Small intestine (tissue), 7 donors: ENCODE measurements at regions not wholly inside any gene's neighbourhood (a gene's known extent, or its start where the extent isn't known, plus 50 kb on each side); places are given as distances from the start of the nearest gene placed in this dataset.
"Not testable (repeated sequence)": the region's sequence is repeated elsewhere in the genome, so short reads cannot be mapped to it uniquely, and the experiment has no call there.

Experiments used
- DNase-seq, 2 donors: peaks; one replicate each; pipeline versions ENCODE4 v3.0.0 to v3.0.0-alpha.2; 2013
- FAIRE-seq: peaks from 2 replicates; lab custom pipeline; 2012; peaks lifted over from hg19 to GRCh38; lab: Jason Lieb, UNC
- H3K27ac ChIP-seq, 3 donors: one replicate each; pipeline ENCODE4 v1.5.1; 2013; ENCODE audit warnings: low read length in 2 of 3, mild to moderate bottlenecking in 2 of 3, control low read depth in 1 of 3, inconsistent platforms in 1 of 3, low read depth in 1 of 3, moderate library complexity in 1 of 3
- H3K27me3 ChIP-seq, 3 donors: one replicate each; pipeline ENCODE4 v1.6.1; 2013; ENCODE audit warnings: low read length in 3 of 3, inconsistent platforms in 1 of 3; ENCODE audit not compliant: control insufficient read depth in 3 of 3, insufficient read depth in 3 of 3
- H3K36me3 ChIP-seq, 3 donors: one replicate each; pipeline ENCODE4 v1.6.1; 2013; ENCODE audit warnings: low read length in 3 of 3, inconsistent platforms in 1 of 3, low read depth in 1 of 3, mild to moderate bottlenecking in 1 of 3, moderate library complexity in 1 of 3; ENCODE audit not compliant: control insufficient read depth in 3 of 3, insufficient read depth in 2 of 3
- H3K4me1 ChIP-seq, 3 donors: one replicate each; pipeline ENCODE4 v1.6.1; 2013; ENCODE audit warnings: low read length in 2 of 3, inconsistent platforms in 1 of 3, low read depth in 1 of 3, mild to moderate bottlenecking in 1 of 3, moderate library complexity in 1 of 3; ENCODE audit not compliant: control insufficient read depth in 3 of 3, insufficient read depth in 2 of 3
- H3K4me3 ChIP-seq, 3 donors: one replicate each; pipeline ENCODE4 v1.5.1; 2013; ENCODE audit warnings: low read length in 3 of 3, control low read depth in 1 of 3, inconsistent platforms in 1 of 3, low read depth in 1 of 3, mild to moderate bottlenecking in 1 of 3, moderate library complexity in 1 of 3
- H3K9me3 ChIP-seq, 2 donors: one replicate each; pipeline ENCODE4 v1.6.1; 2013; ENCODE audit warnings: low read depth in 1 of 2, low read length in 1 of 2; ENCODE audit not compliant: control insufficient read depth in 2 of 2, insufficient read depth in 1 of 2
- WGBS, 3 donors: extraction: QIAGEN DNeasy Blood & Tissue Kit; methylation state at CpG; one replicate each; pipeline ENCODE4 v1.1.7; 2013; 5-methylcytosine and 5-hydroxymethylcytosine counted together
- donor health status: healthy with polysubstance abuse.
- donor health status: control.
- donor health status: control.
- donor health status: Bipolar disorder and iron deficiency.
- donor health status: healthy.

GRCh38 chr14:104403421-104404220, 175.9 kb upstream of the C14orf180 start:
- DNase-seq, result no peak
- WGBS, 3 donors, result 82 to 86% (median 84%) methylated on average over 11 of the region's 11 CpGs
- FAIRE-seq, result no peak
- no peak overlapping the region for H3K27ac ChIP-seq
- no peak overlapping the region for H3K4me3 ChIP-seq
- H3K4me1 ChIP-seq, result no peaks in the 10 kb centered on the region
- peaks cover 0 to 3% (median 0%) of the 10 kb centered on the region in 3 donors for H3K27me3 ChIP-seq
- no peaks in the 10 kb centered on the region for H3K36me3 ChIP-seq
- peaks cover 0 to 15% of the 10 kb centered on the region in 2 donors for H3K9me3 ChIP-seq

GRCh38 chr14:104404922-104405321, 174.6 kb upstream of the C14orf180 start:
- no peak for FAIRE-seq
- H3K27me3 ChIP-seq, result peaks cover 0 to 3% (median 0%) of the 10 kb centered on the region in 3 donors

GRCh38 chr14:104405360-104406226, 174.0 kb upstream of the C14orf180 start:
- Histone ChIP-seq H3K4me1 (no peaks in the 10 kb centered on the region), H3K4me3 (no peak overlapping the region), H3K36me3 (no peaks in the 10 kb centered on the region), H3K27me3 (peaks cover 0 to 3% (median 0%) of the 10 kb centered on the region in 3 donors), H3K9me3 (peaks cover 2 to 6% of the 10 kb centered on the region in 2 donors), H3K27ac (no peak overlapping the region)
- FAIRE-seq, result no peak
- 68 to 71% (median 71%) methylated on average over 9 of the region's 9 CpGs for WGBS, 3 donors
- no peak for DNase-seq

More at GRCh38 chr14:104404922-104405321, 174.6 kb upstream of the C14orf180 start:
- WGBS, 3 donors, result 74 to 81% (median 77%) methylated on average over 7 of the region's 7 CpGs
- no peak for DNase-seq
- no peak overlapping the region for H3K27ac ChIP-seq
- no peaks in the 10 kb centered on the region for H3K36me3 ChIP-seq
- peaks cover 2 to 6% of the 10 kb centered on the region in 2 donors for H3K9me3 ChIP-seq
- H3K4me3 ChIP-seq, result no peak overlapping the region
- no peaks in the 10 kb centered on the region for H3K4me1 ChIP-seq

- DNase-seq, result no peak
- Histone ChIP-seq H3K27me3 (peaks cover 0 to 3% (median 0%) of the 10 kb centered on the region in 3 donors), H3K27ac (no peak overlapping the region), H3K36me3 (no peaks in the 10 kb centered on the region), H3K4me1 (no peaks in the 10 kb centered on the region), H3K9me3 (peaks cover 2 to 6% of the 10 kb centered on the region in 2 donors), H3K4me3 (no peak overlapping the region)
- 68 to 82% (median 70%) methylated on average over 5 of the region's 5 CpGs for WGBS, 3 donors
- no peak for FAIRE-seq
Observed at GRCh38 chr14:104406831-104407230, 172.7 kb upstream of the C14orf180 start.

- Histone ChIP-seq H3K4me1 (no peaks in the 10 kb centered on the region), H3K27ac (no peak overlapping the region), H3K4me3 (no peak overlapping the region), H3K36me3 (no peaks in the 10 kb centered on the region), H3K9me3 (no peaks in the 10 kb centered on the region), H3K27me3 (no peaks in the 10 kb centered on the region)
- FAIRE-seq, result no peak
- DNase-seq, result no peak
- 59 to 63% (median 60%) methylated on average over 1 of the region's 1 CpG for WGBS, 3 donors
Observed at GRCh38 chr14:104416383-104416782, 163.2 kb upstream of the C14orf180 start.

- no peaks in the 10 kb centered on the region for H3K27me3 ChIP-seq
- H3K4me3 ChIP-seq, result no peak overlapping the region
- no peaks in the 10 kb centered on the region for H3K9me3 ChIP-seq
- DNase-seq (no peak), FAIRE-seq (no peak)
- no peak overlapping the region for H3K27ac ChIP-seq
- H3K4me1 ChIP-seq, result peaks cover 0 to 4% (median 0%) of the 10 kb centered on the region in 3 donors
- no peaks in the 10 kb centered on the region for H3K36me3 ChIP-seq
- WGBS, 3 donors, result 42 to 59% (median 53%) methylated on average over 6 of the region's 6 CpGs
Observed at GRCh38 chr14:104419865-104420505, 159.6 kb upstream of the C14orf180 start.

GRCh38 chr14:104420523-104420922, 159.0 kb upstream of the C14orf180 start:
- DNase-seq, H3K9me3 ChIP-seq, FAIRE-seq, H3K4me1 ChIP-seq, H3K27me3 ChIP-seq, H3K4me3 ChIP-seq, H3K27ac ChIP-seq, H3K36me3 ChIP-seq: not testable (repeated sequence)
- 42 to 75% (median 45%) methylated on average over 3 of the region's 3 CpGs for WGBS, 3 donors

- Histone ChIP-seq H3K4me3 (no peak overlapping the region), H3K9me3 (no peaks in the 10 kb centered on the region), H3K4me1 (peaks cover 0 to 4% (median 0%) of the 10 kb centered on the region in 3 donors), H3K27me3 (no peaks in the 10 kb centered on the region), H3K36me3 (no peaks in the 10 kb centered on the region), H3K27ac (no peak overlapping the region)
- DNase-seq, result no peak
- no peak for FAIRE-seq
- WGBS, 3 donors, result 79 to 94% (median 81%) methylated on average over 13 of the region's 13 CpGs
Observed at GRCh38 chr14:104420990-104421389, 158.6 kb upstream of the C14orf180 start.
